ENCODE measurements at regions not wholly inside any gene's neighbourhood (a gene's known extent, or its start where the extent isn't known, plus 50 kb on each side); places are given as distances from the start of the nearest gene placed in this dataset.
"Not testable (repeated sequence)": the region's sequence is repeated elsewhere in the genome, so short reads cannot be mapped to it uniquely, and the experiment has no call there.

GRCh38 chr20:5480824-5481600 is 129.8 kb downstream of the GPCPD1 start:
- BruUV-seq (replicated peaks), result no TSS peak
- intact Hi-C loops (cut with micrococcal nuclease; ENCODE audit: unreplicated experiment), result no loop called here

GRCh38 chr20:5474646-5475550 is 135.9 kb downstream of the GPCPD1 start:
- no peaks in the 10 kb centered on the region for H3K9me3 ChIP-seq (ENCODE audit: low read depth, low read length, poor library complexity, severe bottlenecking)
- no peaks in the 10 kb centered on the region for H3K4me1 ChIP-seq (ENCODE audit: insufficient read depth, low read length, poor library complexity, severe bottlenecking)
- H3K27me3 ChIP-seq (replicated peaks; ENCODE audit: insufficient read depth, low read depth, low read length, poor library complexity), result no peaks in the 10 kb centered on the region
- intact Hi-C loops (cut with micrococcal nuclease; ENCODE audit: unreplicated experiment), result no loop called here
- no peak for DNase-seq (ENCODE audit: low spot score)
- TF ChIP-seq EZH2 (IDR thresholded peaks at IDR 0.05; ENCODE audit: borderline replicate concordance, low read depth, low read length, poor library complexity, severe bottlenecking), result no peak
- TF ChIP-seq CTCF (conservative IDR thresholded peaks at IDR 0.05; ENCODE audit: low read depth, low read length), result no peak
- BruUV-seq (replicated peaks), result no TSS peak
- POLR2A ChIA-PET (ENCODE audit: low non-redundant PET), result no interaction called here
- no peaks in the 10 kb centered on the region for H3K36me3 ChIP-seq (ENCODE audit: insufficient read depth, low read length, poor library complexity, severe bottlenecking)
- H3K27ac ChIP-seq (ENCODE audit: low read depth, low read length, poor library complexity, severe bottlenecking), result no peak overlapping the region
- no peak overlapping the region for H3K4me3 ChIP-seq (ENCODE audit: low read depth, low read length, poor library complexity, severe bottlenecking)
- CTCF ChIA-PET, result no interaction called here

More at GRCh38 chr20:5480824-5481600, 129.8 kb downstream of the GPCPD1 start:
- ChIA-PET POLR2A (ENCODE audit: low non-redundant PET) (no interaction called here), CTCF (no interaction called here)
- H3K27me3 ChIP-seq (replicated peaks; ENCODE audit: insufficient read depth, low read depth, low read length, poor library complexity), result peaks cover 13% of the 10 kb centered on the region
- no peaks in the 10 kb centered on the region for H3K36me3 ChIP-seq (ENCODE audit: insufficient read depth, low read length, poor library complexity, severe bottlenecking)
- no peak for DNase-seq (ENCODE audit: low spot score)
- H3K4me1 ChIP-seq (ENCODE audit: insufficient read depth, low read length, poor library complexity, severe bottlenecking), result no peaks in the 10 kb centered on the region
- TF ChIP-seq EZH2 (IDR thresholded peaks at IDR 0.05; ENCODE audit: borderline replicate concordance, low read depth, low read length, poor library complexity, severe bottlenecking) (no peak), CTCF (conservative IDR thresholded peaks at IDR 0.05; ENCODE audit: low read depth, low read length) (no peak)
- H3K4me3 ChIP-seq (ENCODE audit: low read depth, low read length, poor library complexity, severe bottlenecking), result no peak overlapping the region
- H3K27ac ChIP-seq (ENCODE audit: low read depth, low read length, poor library complexity, severe bottlenecking), result no peak overlapping the region
- H3K9me3 ChIP-seq (ENCODE audit: low read depth, low read length, poor library complexity, severe bottlenecking), result no peaks in the 10 kb centered on the region

GRCh38 chr20:5471866-5472265 is 138.9 kb downstream of the GPCPD1 start:
- BruUV-seq (replicated peaks); H3K4me1 ChIP-seq (ENCODE audit: insufficient read depth, low read length, poor library complexity, severe bottlenecking); DNase-seq (ENCODE audit: low spot score); H3K36me3 ChIP-seq (ENCODE audit: insufficient read depth, low read length, poor library complexity, severe bottlenecking); intact Hi-C loops (cut with micrococcal nuclease; ENCODE audit: unreplicated experiment); CTCF ChIA-PET; H3K27ac ChIP-seq (ENCODE audit: low read depth, low read length, poor library complexity, severe bottlenecking); H3K4me3 ChIP-seq (ENCODE audit: low read depth, low read length, poor library complexity, severe bottlenecking); H3K9me3 ChIP-seq (ENCODE audit: low read depth, low read length, poor library complexity, severe bottlenecking); POLR2A ChIA-PET (ENCODE audit: low non-redundant PET): not testable (repeated sequence)
- peaks cover 24% of the 10 kb centered on the region for H3K27me3 ChIP-seq (replicated peaks; ENCODE audit: insufficient read depth, low read depth, low read length, poor library complexity)

Data from A673 (cell line).